ENCODE measurements at regions not wholly inside any gene's neighbourhood (a gene's known extent, or its start where the extent isn't known, plus 50 kb on each side); places are given as distances from the start of the nearest gene placed in this dataset.
A peak's percentile ranks its signal among the peaks of the same experiment; 100 is the strongest.
"Not testable (repeated sequence)": the region's sequence is repeated elsewhere in the genome, so short reads cannot be mapped to it uniquely, and the experiment has no call there.

GRCh38 chr6:132041706-132042105, 90.5 kb upstream of the CCN2 start:
- no peak for DNase-seq

GRCh38 chr6:132028029-132028428, 76.9 kb upstream of the CCN2 start:
- no peak for DNase-seq

- no peak for DNase-seq
Measured at GRCh38 chr6:132025468-132025867, 74.3 kb upstream of the CCN2 start.

- DNase-seq: no peak
Measured at GRCh38 chr6:132023490-132023889, 72.3 kb upstream of the CCN2 start.

- DNase-seq: no peak
Measured at GRCh38 chr6:132021552-132022375, 70.6 kb upstream of the CCN2 start.

- not testable (repeated sequence) for DNase-seq
Measured at GRCh38 chr6:132020918-132021317, 69.7 kb upstream of the CCN2 start.

GRCh38 chr6:132020138-132020581, 69.0 kb upstream of the CCN2 start:
- DNase-seq: peak; percentile 27

GRCh38 chr6:132019586-132019985, 68.4 kb upstream of the CCN2 start:
- DNase-seq: no peak

GRCh38 chr6:132017942-132018341, 66.8 kb upstream of the CCN2 start:
- no peak for DNase-seq

GRCh38 chr6:132016396-132016795, 65.2 kb upstream of the CCN2 start:
- DNase-seq: no peak

GRCh38 chr6:132011582-132011981, 60.4 kb upstream of the CCN2 start:
- peak; percentile 5 for DNase-seq

- DNase-seq: no peak
Measured at GRCh38 chr6:132009175-132009574, 58.0 kb upstream of the CCN2 start.

GRCh38 chr6:132007474-132008190, 56.5 kb upstream of the CCN2 start:
- DNase-seq: no peak

GRCh38 chr6:132005178-132005577, 54.0 kb upstream of the CCN2 start:
- no peak for DNase-seq

- DNase-seq: no peak
Measured at GRCh38 chr6:132004668-132005067, 53.5 kb upstream of the CCN2 start.

GRCh38 chr6:132003516-132004178, 52.5 kb upstream of the CCN2 start:
- no peak for DNase-seq
